A204.1 (cell line): ENCODE measurements at regions not wholly inside any gene's neighbourhood (a gene's known extent, or its start where the extent isn't known, plus 50 kb on each side); places are given as distances from the start of the nearest gene placed in this dataset.

ENCODE experiments used
- FAIRE-seq: peaks from 2 replicates; lab custom pipeline; 2012; peaks lifted over from hg19 to GRCh38; lab: Jason Lieb, UNC

DNA sequence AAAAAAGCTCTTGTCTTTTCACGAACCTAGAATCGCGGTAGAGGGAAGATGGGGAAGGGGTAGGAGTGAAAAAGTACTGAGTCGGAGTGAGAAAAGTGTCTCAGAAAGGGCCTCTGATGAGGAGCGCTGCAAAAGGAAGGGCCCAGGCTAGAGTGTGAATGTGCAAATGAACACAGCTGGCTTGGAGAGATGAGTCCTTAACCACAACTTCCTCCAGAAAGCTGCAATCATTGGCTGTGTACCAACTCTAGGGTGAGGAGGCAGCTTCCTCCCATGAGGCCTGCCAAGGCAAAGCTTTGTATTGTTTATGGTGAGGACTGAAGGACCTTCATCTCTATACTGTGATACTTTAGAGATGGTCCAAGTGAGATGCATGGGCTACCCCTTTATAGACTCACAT, 566.9 kb upstream of the ANO5 start:
- no peak for FAIRE-seq

DNA sequence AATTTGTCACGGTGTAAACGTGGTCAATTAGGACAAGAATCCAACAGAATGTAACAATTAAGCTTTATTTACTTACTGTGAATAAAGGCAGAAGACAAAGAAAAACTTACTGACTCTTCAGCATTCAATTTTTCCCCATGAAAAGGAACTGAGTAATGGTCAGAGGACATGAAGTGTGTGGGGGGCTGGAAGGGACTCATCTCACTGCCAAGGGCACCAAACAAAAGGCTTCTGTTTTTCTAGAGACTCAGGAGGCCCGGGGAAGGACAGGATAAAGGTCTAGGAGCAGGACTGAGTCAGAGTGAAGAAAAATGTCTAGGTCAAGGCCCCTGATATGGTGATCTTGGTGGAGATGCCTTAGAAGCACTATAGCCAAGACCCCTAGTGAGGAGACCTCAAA, 564.2 kb upstream of the ANO5 start:
- FAIRE-seq = no peak

DNA sequence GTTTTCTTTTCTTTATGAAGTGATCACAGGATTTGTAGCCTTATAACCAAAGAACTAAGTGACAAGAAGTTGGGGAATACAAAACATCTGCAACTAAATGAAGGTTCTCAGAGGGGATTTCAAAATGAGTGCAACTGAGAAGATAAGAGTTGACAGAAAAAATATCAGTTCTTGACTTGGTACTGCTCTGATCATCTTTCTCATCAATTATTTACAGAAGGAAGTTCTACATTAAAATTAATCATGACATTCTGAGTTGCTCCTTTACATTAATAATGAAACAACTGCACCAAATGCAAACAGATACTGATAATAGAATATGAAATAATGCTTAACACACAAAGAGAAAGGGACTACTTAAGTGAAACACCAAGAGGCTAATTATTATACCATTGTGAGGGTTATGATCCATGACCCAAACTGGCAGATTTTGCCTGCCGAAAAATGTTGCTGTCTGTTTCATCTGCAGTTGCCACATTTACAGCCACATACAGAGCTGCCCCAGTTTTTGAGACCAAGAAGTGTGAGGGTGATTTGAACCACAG, 561.9 kb upstream of the ANO5 start:
- no peak for FAIRE-seq

GRCh38 chr11:21631991-21632390, 560.9 kb upstream of the ANO5 start:
- FAIRE-seq = no peak

DNA sequence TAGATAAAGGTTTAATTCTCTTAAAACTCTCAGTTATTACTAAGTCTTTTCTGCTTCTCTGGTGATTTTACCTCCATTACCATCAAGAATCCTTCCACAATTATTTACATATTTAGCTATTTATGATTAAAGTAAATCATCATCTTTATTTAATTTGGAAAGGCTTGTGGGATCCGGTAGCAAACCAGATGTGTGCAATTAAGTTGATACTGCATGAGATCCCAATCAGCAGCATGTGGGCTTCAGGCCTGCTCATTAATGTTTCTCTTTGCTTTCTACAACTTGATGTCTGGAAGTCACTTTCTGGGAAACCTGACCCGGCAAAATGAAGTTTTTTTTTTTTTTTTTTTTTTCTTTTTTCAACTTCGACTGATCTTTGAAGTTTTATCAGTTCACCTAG, 558.4 kb upstream of the ANO5 start:
- no peak for FAIRE-seq

GRCh38 chr11:21634956-21635355, 557.9 kb upstream of the ANO5 start:
- FAIRE-seq = no peak

- FAIRE-seq = no peak
Measured at GRCh38 chr11:21635394-21636145, 557.3 kb upstream of the ANO5 start.

DNA sequence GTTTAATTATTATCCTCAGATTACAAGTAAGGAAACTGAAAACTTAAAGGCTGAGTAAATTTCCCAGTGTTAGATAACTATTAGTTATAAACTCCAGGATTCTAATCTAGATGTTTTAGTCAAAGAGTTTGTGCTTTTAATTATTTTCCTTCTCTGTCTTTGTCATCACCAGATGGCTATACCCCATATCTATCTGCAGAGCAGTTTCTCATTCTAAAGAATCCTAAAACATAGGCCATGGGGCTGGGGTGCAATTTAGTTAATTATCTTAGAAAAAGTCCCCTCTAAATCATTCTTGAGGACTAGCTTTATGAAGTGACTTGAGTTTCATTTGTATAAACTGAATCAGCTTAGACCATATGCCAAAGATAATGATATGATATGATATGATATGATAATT, 556.3 kb upstream of the ANO5 start:
- FAIRE-seq = no peak

DNA sequence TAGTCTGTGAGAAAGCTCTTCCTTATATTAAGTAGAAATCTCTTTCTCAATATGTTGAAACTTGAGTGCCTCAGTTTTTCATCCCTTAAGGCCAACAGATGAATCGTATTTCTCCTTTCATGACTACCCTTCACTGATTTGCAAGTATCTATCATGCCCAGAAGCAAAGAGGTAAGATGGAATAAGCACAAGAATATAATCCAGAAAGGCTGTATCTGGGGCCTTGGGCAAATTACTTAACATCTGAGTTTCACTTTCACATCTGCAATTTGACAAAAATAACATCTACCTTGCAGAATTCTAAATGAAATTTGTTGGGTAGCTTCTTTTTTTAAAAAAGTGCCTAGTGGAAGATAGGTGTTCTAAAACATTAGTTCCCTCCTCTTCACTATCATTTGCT, 552.4 kb upstream of the ANO5 start:
- FAIRE-seq = no peak

DNA sequence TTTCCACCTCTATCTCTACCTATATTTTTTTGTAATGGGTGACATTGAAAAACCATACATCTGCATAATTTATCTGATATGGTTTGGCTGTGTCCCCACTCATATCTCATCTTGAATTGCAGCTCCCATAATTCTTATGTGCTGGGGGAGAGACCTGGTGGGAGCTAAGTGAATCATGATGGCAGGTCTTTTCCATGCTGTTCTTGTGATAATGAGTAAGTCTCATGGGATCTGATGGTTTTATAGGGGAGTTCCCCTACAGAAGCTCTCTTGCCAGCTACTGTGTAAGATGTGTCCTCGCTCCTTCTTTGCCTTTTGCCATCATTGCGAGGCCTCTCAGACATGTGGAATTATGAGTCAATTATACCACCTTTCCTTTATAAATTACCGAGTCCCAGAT, 551.0 kb upstream of the ANO5 start:
- no peak for FAIRE-seq

DNA sequence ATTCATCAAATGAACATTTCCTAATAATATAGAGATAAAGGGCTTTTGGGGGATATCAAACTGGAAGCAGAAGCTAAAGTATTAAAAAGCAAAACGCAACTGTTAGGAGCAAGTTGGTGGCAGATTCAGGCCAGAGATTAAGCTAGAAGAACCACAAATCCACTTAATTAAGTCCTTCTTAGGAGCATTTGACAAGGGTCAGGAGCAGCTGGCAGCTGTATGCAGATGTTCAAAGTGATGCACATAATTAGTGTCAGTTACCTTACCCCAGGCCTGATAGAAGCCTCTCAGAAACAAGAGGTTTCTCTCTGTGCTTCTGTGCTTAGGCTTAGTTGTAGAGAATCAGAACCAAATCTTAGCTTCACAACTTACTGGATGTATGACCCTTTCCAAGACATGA, 546.5 kb upstream of the ANO5 start:
- no peak for FAIRE-seq

- FAIRE-seq = no peak
Measured at GRCh38 chr11:21650961-21651360, 541.9 kb upstream of the ANO5 start.

DNA sequence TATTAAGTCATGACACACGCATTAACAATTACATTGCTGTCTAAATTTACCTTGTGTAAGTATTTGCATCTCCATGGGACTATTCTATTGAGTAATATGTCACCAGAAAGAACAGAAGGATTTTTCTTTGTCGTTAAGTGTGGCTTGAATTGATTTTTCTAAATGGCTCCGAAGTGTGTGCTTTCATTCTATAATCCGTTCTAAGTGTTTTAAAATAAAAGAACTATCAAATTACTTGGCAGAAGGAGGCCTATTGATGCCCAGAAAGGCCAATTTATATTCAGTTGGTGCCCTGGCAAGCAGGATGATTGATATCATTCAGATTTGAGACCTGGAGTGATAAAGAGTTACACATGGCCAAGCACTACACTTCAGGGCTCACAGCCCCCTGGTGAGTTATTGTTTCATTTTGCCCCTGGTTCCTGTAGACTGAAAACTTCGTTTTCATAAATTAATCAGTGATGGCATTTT, 538.9 kb upstream of the ANO5 start:
- no peak for FAIRE-seq

DNA sequence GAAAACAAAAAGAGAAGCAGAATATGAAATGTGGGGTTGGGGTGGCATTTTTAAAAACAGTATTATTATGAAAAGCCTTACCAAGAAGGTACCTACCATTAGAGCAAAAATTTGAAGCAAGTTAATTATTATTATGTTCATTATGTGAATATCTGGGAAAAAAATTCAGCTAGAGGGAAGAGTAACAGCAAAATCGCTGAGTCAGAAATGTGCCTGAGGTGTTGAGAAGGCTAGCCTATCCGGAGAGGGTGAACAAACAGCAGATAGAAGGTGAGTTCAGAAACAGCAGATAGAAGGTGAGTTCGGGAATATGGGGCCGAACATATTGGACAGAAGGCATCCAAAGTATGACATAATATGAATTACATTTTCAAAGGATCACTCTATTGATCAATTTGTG, 536.8 kb upstream of the ANO5 start:
- no peak for FAIRE-seq

- FAIRE-seq = no peak
Measured at GRCh38 chr11:21658654-21659193, 534.2 kb upstream of the ANO5 start.

- FAIRE-seq = peak; percentile 79
Measured at GRCh38 chr11:21659377-21659776, 533.5 kb upstream of the ANO5 start.

DNA sequence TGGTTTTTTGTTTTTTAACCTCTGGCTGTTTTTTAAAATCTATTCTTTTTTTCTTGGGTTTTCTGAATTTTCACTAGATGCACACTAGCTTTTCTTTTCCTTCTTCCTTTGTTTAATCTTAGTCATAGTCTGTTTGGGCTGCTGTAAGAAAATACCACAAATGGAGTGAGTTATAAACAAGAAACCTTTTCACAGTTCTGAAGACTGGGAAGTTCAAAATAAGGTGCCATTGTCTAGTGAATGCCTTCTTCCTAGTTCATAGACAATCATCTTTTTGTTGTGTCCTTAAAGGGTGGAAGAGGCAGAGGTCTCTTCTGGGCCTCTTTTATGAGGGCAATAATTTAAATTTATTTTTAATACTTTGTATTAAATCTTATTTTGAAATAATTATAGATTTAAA, 532.9 kb upstream of the ANO5 start:
- no peak for FAIRE-seq

- no peak for FAIRE-seq
Measured at GRCh38 chr11:21675049-21675616, 517.8 kb upstream of the ANO5 start.

DNA sequence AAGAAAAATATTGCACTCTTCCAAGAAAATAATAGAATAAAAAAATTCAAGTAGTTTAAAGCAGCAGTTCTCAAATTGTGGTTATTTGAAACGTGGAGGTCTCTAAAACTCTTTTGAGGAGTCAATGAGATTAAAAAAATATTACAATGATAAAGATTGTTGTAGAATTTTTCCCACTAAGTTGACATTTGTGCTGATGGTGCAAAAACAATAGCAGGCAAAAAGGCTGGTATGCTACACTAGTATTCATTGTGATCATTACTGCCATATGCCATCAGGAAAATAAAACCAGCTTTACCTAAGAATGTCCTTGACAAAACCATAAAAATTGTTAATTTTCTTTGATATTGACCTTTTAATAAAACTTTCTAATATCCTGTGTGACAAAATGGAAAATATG, 505.2 kb upstream of the ANO5 start:
- no peak for FAIRE-seq

DNA sequence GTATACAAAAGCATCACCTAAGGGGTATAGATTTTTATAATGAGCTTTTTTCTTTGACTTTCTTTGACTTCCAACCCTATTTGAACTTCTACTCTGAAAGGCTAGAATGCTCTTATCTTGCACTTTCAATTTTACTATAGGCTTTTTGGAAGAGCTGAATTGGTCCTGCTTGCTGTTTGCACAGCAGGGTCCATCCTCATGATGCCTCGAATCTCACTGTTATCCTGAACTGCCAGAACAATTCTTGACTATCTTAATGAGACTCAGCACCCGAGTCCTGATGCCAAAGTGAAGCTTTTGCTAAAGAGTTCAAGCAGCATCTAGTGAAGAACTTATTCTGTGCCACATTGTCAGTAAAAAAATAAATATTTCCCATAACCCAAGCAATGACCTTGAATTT, 488.3 kb upstream of the ANO5 start:
- FAIRE-seq = no peak

DNA sequence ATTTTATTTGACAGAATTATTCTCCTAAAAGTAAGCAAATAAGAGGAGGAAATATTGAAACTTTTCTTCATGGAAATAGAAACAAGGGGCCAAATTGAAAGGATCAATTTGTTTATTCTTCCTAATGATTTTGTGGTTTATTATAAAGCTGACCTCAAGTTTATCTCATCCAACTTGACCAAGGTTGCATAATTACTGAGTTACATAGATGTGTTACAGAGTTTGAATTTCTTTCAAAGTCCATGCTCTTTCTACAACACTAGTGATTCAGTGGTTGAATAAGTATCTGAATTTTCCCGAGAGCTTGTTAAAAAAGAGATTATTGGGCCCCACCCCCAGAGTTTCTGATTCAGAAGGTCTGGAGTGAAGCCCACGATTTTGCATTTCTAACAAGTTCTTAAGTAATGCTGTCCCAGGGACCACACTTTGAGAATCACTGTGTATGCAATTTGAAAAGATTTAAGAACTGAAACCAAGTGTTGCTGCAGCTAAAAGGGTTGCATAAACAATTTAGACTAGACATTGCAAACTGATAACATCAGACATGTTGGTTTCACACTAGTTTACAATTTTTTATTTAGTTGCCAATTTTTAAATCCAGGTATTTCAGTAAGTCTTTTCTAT, 485.7 kb upstream of the ANO5 start:
- FAIRE-seq = no peak

GRCh38 chr11:21710809-21711208, 482.1 kb upstream of the ANO5 start:
- no peak for FAIRE-seq

DNA sequence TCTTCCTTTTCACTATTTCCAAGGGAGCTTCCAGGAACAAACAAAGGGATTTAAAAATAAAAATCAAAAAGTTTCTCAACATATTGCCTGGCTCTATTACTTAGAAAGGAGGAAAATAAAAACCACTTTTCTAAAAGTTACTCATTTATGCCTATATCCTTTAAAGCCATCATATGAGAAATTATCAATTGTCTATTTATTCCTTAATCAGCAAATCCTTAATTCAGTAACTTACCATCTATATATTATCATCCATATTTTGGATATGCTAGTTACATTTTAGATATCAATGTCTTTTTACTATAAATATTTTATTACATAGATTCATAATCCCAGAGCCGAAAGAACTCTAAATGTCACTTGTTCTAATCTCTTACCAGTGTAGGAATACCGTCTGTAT, 481.5 kb upstream of the ANO5 start:
- FAIRE-seq = no peak
